ENCODE measurements at regions not wholly inside any gene's neighbourhood (a gene's known extent, or its start where the extent isn't known, plus 50 kb on each side); places are given as distances from the start of the nearest gene placed in this dataset.

GRCh38 chr18:45218436-45218835, 396.8 kb upstream of the SLC14A2 start:
- no peaks in the 10 kb centered on the region for H3K27me3 ChIP-seq (ENCODE audit: control insufficient read depth in 2 of 2, insufficient read depth in 2 of 2, low read length in 2 of 2)
- H3K9ac ChIP-seq (ENCODE audit: low read depth in 1 of 2, low read length in 2 of 2): no peak overlapping the region
- no peaks in the 10 kb centered on the region for H3K4me1 ChIP-seq (ENCODE audit: control insufficient read depth in 2 of 2, insufficient read depth in 2 of 2, low read length in 2 of 2)
- H3K9me3 ChIP-seq (ENCODE audit: control insufficient read depth in 2 of 2, low read length in 2 of 2): no peaks in the 10 kb centered on the region
- H3K27ac ChIP-seq (ENCODE audit: low read depth in 2 of 2, low read length in 2 of 2): no peak overlapping the region
- no peaks in the 10 kb centered on the region for H3K36me3 ChIP-seq (ENCODE audit: control insufficient read depth in 2 of 2, insufficient read depth in 2 of 2, low read length in 2 of 2)
- no peak overlapping the region for H3K4me3 ChIP-seq (ENCODE audit: low read length in 2 of 2)

GRCh38 chr18:45221363-45221762, 393.9 kb upstream of the SLC14A2 start:
- Histone ChIP-seq H3K9ac (ENCODE audit: low read depth in 1 of 2, low read length in 2 of 2) (no peak overlapping the region), H3K27ac (ENCODE audit: low read depth in 2 of 2, low read length in 2 of 2) (no peak overlapping the region), H3K9me3 (ENCODE audit: control insufficient read depth in 2 of 2, low read length in 2 of 2) (no peaks in the 10 kb centered on the region), H3K4me3 (ENCODE audit: low read length in 2 of 2) (no peak overlapping the region), H3K27me3 (ENCODE audit: control insufficient read depth in 2 of 2, insufficient read depth in 2 of 2, low read length in 2 of 2) (no peaks in the 10 kb centered on the region), H3K4me1 (ENCODE audit: control insufficient read depth in 2 of 2, insufficient read depth in 2 of 2, low read length in 2 of 2) (no peaks in the 10 kb centered on the region), H3K36me3 (ENCODE audit: control insufficient read depth in 2 of 2, insufficient read depth in 2 of 2, low read length in 2 of 2) (no peaks in the 10 kb centered on the region)

GRCh38 chr18:45222180-45222579, 393.1 kb upstream of the SLC14A2 start:
- H3K4me1 ChIP-seq (ENCODE audit: control insufficient read depth in 2 of 2, insufficient read depth in 2 of 2, low read length in 2 of 2): no peaks in the 10 kb centered on the region
- H3K9ac ChIP-seq (ENCODE audit: low read depth in 1 of 2, low read length in 2 of 2): no peak overlapping the region
- H3K27ac ChIP-seq (ENCODE audit: low read depth in 2 of 2, low read length in 2 of 2): no peak overlapping the region
- no peaks in the 10 kb centered on the region for H3K27me3 ChIP-seq (ENCODE audit: control insufficient read depth in 2 of 2, insufficient read depth in 2 of 2, low read length in 2 of 2)
- H3K9me3 ChIP-seq (ENCODE audit: control insufficient read depth in 2 of 2, low read length in 2 of 2): no peaks in the 10 kb centered on the region
- H3K36me3 ChIP-seq (ENCODE audit: control insufficient read depth in 2 of 2, insufficient read depth in 2 of 2, low read length in 2 of 2): no peaks in the 10 kb centered on the region
- H3K4me3 ChIP-seq (ENCODE audit: low read length in 2 of 2): no peak overlapping the region

- Histone ChIP-seq H3K36me3 (ENCODE audit: control insufficient read depth in 2 of 2, insufficient read depth in 2 of 2, low read length in 2 of 2) (no peaks in the 10 kb centered on the region), H3K4me3 (ENCODE audit: low read length in 2 of 2) (no peak overlapping the region), H3K27ac (ENCODE audit: low read depth in 2 of 2, low read length in 2 of 2) (no peak overlapping the region), H3K27me3 (ENCODE audit: control insufficient read depth in 2 of 2, insufficient read depth in 2 of 2, low read length in 2 of 2) (no peaks in the 10 kb centered on the region), H3K9ac (ENCODE audit: low read depth in 1 of 2, low read length in 2 of 2) (no peak overlapping the region), H3K9me3 (ENCODE audit: control insufficient read depth in 2 of 2, low read length in 2 of 2) (no peaks in the 10 kb centered on the region), H3K4me1 (ENCODE audit: control insufficient read depth in 2 of 2, insufficient read depth in 2 of 2, low read length in 2 of 2) (no peaks in the 10 kb centered on the region)
These were observed 388.1 kb upstream of the SLC14A2 start for GRCh38 chr18:45227001-45227742.

GRCh38 chr18:45228796-45229388, 386.4 kb upstream of the SLC14A2 start:
- Histone ChIP-seq H3K27ac (ENCODE audit: low read depth in 2 of 2, low read length in 2 of 2) (no peak overlapping the region), H3K36me3 (ENCODE audit: control insufficient read depth in 2 of 2, insufficient read depth in 2 of 2, low read length in 2 of 2) (no peaks in the 10 kb centered on the region), H3K4me1 (ENCODE audit: control insufficient read depth in 2 of 2, insufficient read depth in 2 of 2, low read length in 2 of 2) (no peaks in the 10 kb centered on the region), H3K9ac (ENCODE audit: low read depth in 1 of 2, low read length in 2 of 2) (no peak overlapping the region), H3K4me3 (ENCODE audit: low read length in 2 of 2) (no peak overlapping the region), H3K9me3 (ENCODE audit: control insufficient read depth in 2 of 2, low read length in 2 of 2) (no peaks in the 10 kb centered on the region), H3K27me3 (ENCODE audit: control insufficient read depth in 2 of 2, insufficient read depth in 2 of 2, low read length in 2 of 2) (no peaks in the 10 kb centered on the region)

GRCh38 chr18:45231617-45232016, 383.7 kb upstream of the SLC14A2 start:
- H3K27ac ChIP-seq (ENCODE audit: low read depth in 2 of 2, low read length in 2 of 2): no peak overlapping the region
- no peaks in the 10 kb centered on the region for H3K27me3 ChIP-seq (ENCODE audit: control insufficient read depth in 2 of 2, insufficient read depth in 2 of 2, low read length in 2 of 2)
- no peaks in the 10 kb centered on the region for H3K9me3 ChIP-seq (ENCODE audit: control insufficient read depth in 2 of 2, low read length in 2 of 2)
- H3K9ac ChIP-seq (ENCODE audit: low read depth in 1 of 2, low read length in 2 of 2): no peak overlapping the region
- H3K4me3 ChIP-seq (ENCODE audit: low read length in 2 of 2): no peak overlapping the region
- H3K4me1 ChIP-seq (ENCODE audit: control insufficient read depth in 2 of 2, insufficient read depth in 2 of 2, low read length in 2 of 2): no peaks in the 10 kb centered on the region
- H3K36me3 ChIP-seq (ENCODE audit: control insufficient read depth in 2 of 2, insufficient read depth in 2 of 2, low read length in 2 of 2): no peaks in the 10 kb centered on the region

- no peak overlapping the region for H3K9ac ChIP-seq (ENCODE audit: low read depth in 1 of 2, low read length in 2 of 2)
- no peaks in the 10 kb centered on the region for H3K27me3 ChIP-seq (ENCODE audit: control insufficient read depth in 2 of 2, insufficient read depth in 2 of 2, low read length in 2 of 2)
- H3K4me3 ChIP-seq (ENCODE audit: low read length in 2 of 2): no peak overlapping the region
- no peak overlapping the region for H3K27ac ChIP-seq (ENCODE audit: low read depth in 2 of 2, low read length in 2 of 2)
- no peaks in the 10 kb centered on the region for H3K9me3 ChIP-seq (ENCODE audit: control insufficient read depth in 2 of 2, low read length in 2 of 2)
- H3K4me1 ChIP-seq (ENCODE audit: control insufficient read depth in 2 of 2, insufficient read depth in 2 of 2, low read length in 2 of 2): no peaks in the 10 kb centered on the region
- no peaks in the 10 kb centered on the region for H3K36me3 ChIP-seq (ENCODE audit: control insufficient read depth in 2 of 2, insufficient read depth in 2 of 2, low read length in 2 of 2)
These were observed 383.2 kb upstream of the SLC14A2 start for GRCh38 chr18:45232061-45232460.

GRCh38 chr18:45236676-45237075, 378.6 kb upstream of the SLC14A2 start:
- Histone ChIP-seq H3K27ac (ENCODE audit: low read depth in 2 of 2, low read length in 2 of 2) (no peak overlapping the region), H3K27me3 (ENCODE audit: control insufficient read depth in 2 of 2, insufficient read depth in 2 of 2, low read length in 2 of 2) (no peaks in the 10 kb centered on the region), H3K9me3 (ENCODE audit: control insufficient read depth in 2 of 2, low read length in 2 of 2) (no peaks in the 10 kb centered on the region), H3K36me3 (ENCODE audit: control insufficient read depth in 2 of 2, insufficient read depth in 2 of 2, low read length in 2 of 2) (no peaks in the 10 kb centered on the region), H3K4me1 (ENCODE audit: control insufficient read depth in 2 of 2, insufficient read depth in 2 of 2, low read length in 2 of 2) (no peaks in the 10 kb centered on the region), H3K9ac (ENCODE audit: low read depth in 1 of 2, low read length in 2 of 2) (no peak overlapping the region), H3K4me3 (ENCODE audit: low read length in 2 of 2) (no peak overlapping the region)

GRCh38 chr18:45237343-45238098, 377.8 kb upstream of the SLC14A2 start:
- Histone ChIP-seq H3K36me3 (ENCODE audit: control insufficient read depth in 2 of 2, insufficient read depth in 2 of 2, low read length in 2 of 2) (no peaks in the 10 kb centered on the region), H3K4me3 (ENCODE audit: low read length in 2 of 2) (no peak overlapping the region), H3K9ac (ENCODE audit: low read depth in 1 of 2, low read length in 2 of 2) (no peak overlapping the region), H3K9me3 (ENCODE audit: control insufficient read depth in 2 of 2, low read length in 2 of 2) (no peaks in the 10 kb centered on the region), H3K27ac (ENCODE audit: low read depth in 2 of 2, low read length in 2 of 2) (no peak overlapping the region), H3K4me1 (ENCODE audit: control insufficient read depth in 2 of 2, insufficient read depth in 2 of 2, low read length in 2 of 2) (no peaks in the 10 kb centered on the region), H3K27me3 (ENCODE audit: control insufficient read depth in 2 of 2, insufficient read depth in 2 of 2, low read length in 2 of 2) (no peaks in the 10 kb centered on the region)

- Histone ChIP-seq H3K4me1 (ENCODE audit: control insufficient read depth in 2 of 2, insufficient read depth in 2 of 2, low read length in 2 of 2) (no peaks in the 10 kb centered on the region), H3K36me3 (ENCODE audit: control insufficient read depth in 2 of 2, insufficient read depth in 2 of 2, low read length in 2 of 2) (no peaks in the 10 kb centered on the region), H3K9me3 (ENCODE audit: control insufficient read depth in 2 of 2, low read length in 2 of 2) (no peaks in the 10 kb centered on the region), H3K4me3 (ENCODE audit: low read length in 2 of 2) (no peak overlapping the region), H3K27ac (ENCODE audit: low read depth in 2 of 2, low read length in 2 of 2) (no peak overlapping the region), H3K9ac (ENCODE audit: low read depth in 1 of 2, low read length in 2 of 2) (no peak overlapping the region), H3K27me3 (ENCODE audit: control insufficient read depth in 2 of 2, insufficient read depth in 2 of 2, low read length in 2 of 2) (no peaks in the 10 kb centered on the region)
These were observed 374.0 kb upstream of the SLC14A2 start for GRCh38 chr18:45241271-45241670.

Data from mucosa of rectum (tissue), 2 donors.